ENCODE measurements at regions not wholly inside any gene's neighbourhood (a gene's known extent, or its start where the extent isn't known, plus 50 kb on each side); places are given as distances from the start of the nearest gene placed in this dataset.

DNA sequence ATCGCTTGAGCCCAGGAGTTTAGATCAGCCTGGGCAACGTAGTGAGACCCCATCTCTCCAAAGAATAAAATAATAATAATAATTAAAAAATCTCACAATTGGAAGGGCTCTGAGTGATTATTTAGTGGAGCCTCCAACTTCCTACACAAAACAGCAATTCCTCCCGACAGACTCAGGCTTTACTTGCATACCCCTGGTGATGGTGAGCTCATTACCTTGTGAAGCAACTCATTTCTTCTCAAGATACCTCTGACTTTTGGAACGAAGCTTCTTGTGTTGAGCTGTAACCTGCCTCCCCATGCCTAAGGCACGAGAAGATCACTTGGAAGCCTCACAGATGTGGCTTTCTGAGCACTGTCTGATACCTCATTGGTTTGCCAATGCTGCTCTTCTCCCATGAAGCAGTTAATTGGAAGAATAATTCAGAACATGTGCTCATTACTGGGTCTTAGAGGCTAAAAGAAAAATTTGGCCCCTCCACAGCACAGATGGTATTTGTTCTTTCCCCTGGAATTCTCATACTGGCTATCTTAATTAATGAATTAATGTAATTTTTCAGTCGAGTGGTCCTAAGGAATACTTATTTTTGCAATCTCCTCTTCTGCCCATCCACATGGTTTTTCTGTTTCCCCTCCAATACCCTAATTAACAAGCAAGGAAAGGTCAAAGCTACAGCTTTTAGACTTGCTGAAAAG, 769.0 kb downstream of the TYW1 start:
- H3K4me3 ChIP-seq = no peak overlapping the region
- no peaks in the 10 kb centered on the region for H3K27me3 ChIP-seq
- DNase-seq (no peak), ATAC-seq (no peak)
- H3K36me3 ChIP-seq = no peaks in the 10 kb centered on the region
- H3K9me3 ChIP-seq = peaks cover 0 to 10% (median 0%) of the 10 kb centered on the region in 12 donors
- no peaks in the 10 kb centered on the region for H3K4me1 ChIP-seq
- TF ChIP-seq POLR2A (IDR thresholded peaks at IDR 0.05) = no peak
- no peak for TF ChIP-seq CTCF (IDR thresholded peaks at IDR 0.05)
- 76 to 81% (median 77%) methylated on average over 6 of the region's 6 CpGs for WGBS, 4 donors
- intact Hi-C loops (cut with DNase I) = no loop called here
- H3K27ac ChIP-seq = no peak overlapping the region

DNA sequence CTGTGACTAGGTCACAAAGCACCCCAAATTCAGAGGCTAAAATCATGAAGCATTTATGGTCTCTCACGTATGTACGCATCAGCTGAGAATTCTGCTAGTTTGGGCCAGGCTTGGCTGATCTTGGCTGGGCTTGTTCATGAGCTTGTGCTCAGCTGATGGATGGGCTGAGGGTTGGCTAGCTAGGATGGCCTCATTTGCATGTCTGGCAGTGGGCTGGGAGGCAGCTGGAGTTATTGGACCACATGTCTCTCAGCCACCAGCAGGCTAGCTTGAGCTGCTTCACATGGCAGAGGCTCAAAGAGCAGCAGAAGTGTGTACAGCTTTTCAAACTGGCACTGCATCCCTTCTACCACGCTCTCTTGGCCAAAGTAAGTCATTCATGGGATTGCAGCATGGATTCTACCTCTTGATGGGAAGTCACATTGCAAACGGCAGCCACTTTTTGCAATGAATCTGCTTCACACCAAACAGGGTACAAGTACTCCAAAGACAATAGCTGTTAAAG, 770.3 kb downstream of the TYW1 start:
- ATAC-seq = no peak
- TF ChIP-seq CTCF (IDR thresholded peaks at IDR 0.05) = no peak
- no peak for TF ChIP-seq POLR2A (IDR thresholded peaks at IDR 0.05)
- Histone ChIP-seq H3K4me1 (no peaks in the 10 kb centered on the region), H3K27ac (no peak overlapping the region), H3K36me3 (no peaks in the 10 kb centered on the region), H3K9me3 (peaks cover 0 to 10% (median 0%) of the 10 kb centered on the region in 12 donors), H3K4me3 (no peak overlapping the region), H3K27me3 (peaks cover 0 to 1% (median 0%) of the 10 kb centered on the region in 9 donors)
- WGBS, 4 donors = 80 to 98% (median 88%) methylated on average over 4 of the region's 4 CpGs
- intact Hi-C loops (cut with DNase I) = no loop called here
- no peak for DNase-seq

GRCh38 chr7:67771846-67772605, 775.4 kb downstream of the TYW1 start:
- peaks cover 0 to 6% (median 0%) of the 10 kb centered on the region in 9 donors for H3K27me3 ChIP-seq
- WGBS, 4 donors = 76 to 80% (median 79%) methylated on average over 15 of the region's 15 CpGs
- H3K9me3 ChIP-seq = peaks cover 0 to 4% (median 0%) of the 10 kb centered on the region in 12 donors
- no peaks in the 10 kb centered on the region for H3K4me1 ChIP-seq
- DNase-seq (no peak), ATAC-seq (no peak)
- H3K36me3 ChIP-seq = no peaks in the 10 kb centered on the region
- TF ChIP-seq CTCF (IDR thresholded peaks at IDR 0.05) = no peak
- TF ChIP-seq POLR2A (IDR thresholded peaks at IDR 0.05) = no peak
- H3K27ac ChIP-seq = no peak overlapping the region
- intact Hi-C loops (cut with DNase I) = no loop called here
- H3K4me3 ChIP-seq = no peak overlapping the region

DNA sequence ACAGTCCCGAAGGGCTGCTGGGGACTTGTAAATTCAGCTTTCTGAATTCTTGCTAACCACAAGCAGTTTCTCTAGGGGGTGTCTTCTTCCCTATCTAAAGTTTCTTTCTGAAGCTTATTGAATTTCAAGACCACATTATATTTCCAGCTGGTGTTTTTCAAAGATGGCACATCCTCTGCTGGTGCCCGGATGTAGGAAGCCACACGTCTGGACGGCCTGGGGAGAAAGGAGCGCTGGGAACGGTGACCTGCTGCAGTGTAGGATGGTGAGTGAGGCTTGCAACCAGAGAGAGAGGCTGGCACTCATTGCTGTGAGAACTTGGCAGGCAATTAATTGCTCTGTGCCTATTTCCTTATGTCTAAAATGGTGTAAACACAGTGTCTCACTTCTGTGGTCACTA, 776.4 kb downstream of the TYW1 start:
- H3K4me1 ChIP-seq = no peaks in the 10 kb centered on the region
- intact Hi-C loops (cut with DNase I) = no loop called here
- ATAC-seq (no peak), DNase-seq (no peak)
- no peaks in the 10 kb centered on the region for H3K36me3 ChIP-seq
- TF ChIP-seq POLR2A (IDR thresholded peaks at IDR 0.05) (no peak), CTCF (IDR thresholded peaks at IDR 0.05) (no peak)
- no peak overlapping the region for H3K27ac ChIP-seq
- H3K27me3 ChIP-seq = peaks cover 0 to 6% (median 0%) of the 10 kb centered on the region in 9 donors
- H3K9me3 ChIP-seq = no peaks in the 10 kb centered on the region
- WGBS, 4 donors = 38 to 62% (median 59%) methylated on average over 6 of the region's 6 CpGs
- H3K4me3 ChIP-seq = no peak overlapping the region
